GM23338 (cell line): ENCODE measurements at regions not wholly inside any gene's neighbourhood (a gene's known extent, or its start where the extent isn't known, plus 50 kb on each side); places are given as distances from the start of the nearest gene placed in this dataset.

Source experiments
- ATAC-seq: fragments of 200-7000 bp; cut with Tn5 transposase; 3 replicates; pipeline ENCODE4 v1.9.1; 2020
- DNase-seq: peaks from one replicate; pipeline ENCODE4 v3.0.0-alpha.2; 2015; ENCODE audit warnings: low spot score
- H2AFZ ChIP-seq: fragments of 200-600 bp; sonication (generic); 2 replicates; pipeline ENCODE4 v1.8.0; 2016; ENCODE audit warnings: antibody characterized with exemption, mild to moderate bottlenecking, moderate library complexity
- H3F3A ChIP-seq: fragments of 200-600 bp; sonication (generic); replicated peaks from 2 replicates; pipeline ENCODE4 v1.8.0; 2017; ENCODE audit warnings: antibody characterized with exemption, mixed run types, low read depth
- H3K27ac ChIP-seq: fragments of 200-600 bp; sonication (generic); 2 replicates; pipeline ENCODE4 v1.6.1; 2016; ENCODE audit warnings: low read depth
- H3K27me3 ChIP-seq: fragments of 200-600 bp; sonication (generic); 2 replicates; pipeline ENCODE4 v1.8.0; 2016; ENCODE audit warnings: mild to moderate bottlenecking, mixed run types, moderate library complexity; ENCODE audit not compliant: insufficient read depth
- H3K36me3 ChIP-seq: fragments of 200-600 bp; sonication (generic); 2 replicates; pipeline ENCODE4 v1.8.0; 2016; ENCODE audit warnings: mild to moderate bottlenecking; ENCODE audit not compliant: insufficient read depth
- H3K4me1 ChIP-seq: fragments of 200-600 bp; sonication (generic); 2 replicates; pipeline ENCODE4 v1.8.0; 2016; ENCODE audit warnings: mild to moderate bottlenecking, moderate library complexity; ENCODE audit not compliant: insufficient read depth
- H3K4me2 ChIP-seq: fragments of 200-600 bp; sonication (generic); 2 replicates; pipeline ENCODE4 v1.7.1; 2017; ENCODE audit warnings: mixed run types
- H3K4me3 ChIP-seq: fragments of 200-600 bp; sonication (generic); 2 replicates; pipeline ENCODE4 v1.6.1; 2016; ENCODE audit warnings: mixed run types
- H3K79me2 ChIP-seq: fragments of 200-600 bp; sonication (generic); replicated peaks from 2 replicates; pipeline ENCODE4 v1.8.0; 2017; ENCODE audit warnings: mild to moderate bottlenecking; ENCODE audit not compliant: insufficient read depth
- H3K9me2 ChIP-seq: fragments of 200-600 bp; sonication (generic); 2 replicates; pipeline ENCODE4 v1.8.0; 2017; ENCODE audit not compliant: insufficient read depth
- H4K20me1 ChIP-seq: fragments of 200-600 bp; sonication (generic); replicated peaks from 2 replicates; pipeline ENCODE4 v1.8.0; 2017; ENCODE audit warnings: mild to moderate bottlenecking; ENCODE audit not compliant: insufficient read depth
- H3K27ac Mint-ChIP-seq: 2 replicates; pipeline ENCODE4 v1.8.0; 2020; ENCODE audit warnings: inconsistent platforms, mild to moderate bottlenecking, moderate library complexity, mixed read lengths
- H3K27me3 Mint-ChIP-seq: 3 replicates; pipeline ENCODE4 v1.8.0; 2022; ENCODE audit warnings: low read depth, mild to moderate bottlenecking, moderate library complexity, mixed read lengths, inconsistent platforms; ENCODE audit not compliant: insufficient read depth, poor library complexity
- H3K36me3 Mint-ChIP-seq: 3 replicates; pipeline ENCODE4 v1.8.0; 2021; ENCODE audit warnings: low read depth, mild to moderate bottlenecking, inconsistent platforms, moderate library complexity, mixed read lengths
- H3K4me1 Mint-ChIP-seq: 3 replicates; pipeline ENCODE4 v1.8.0; 2020; ENCODE audit warnings: mild to moderate bottlenecking, inconsistent platforms, mixed read lengths
- H3K4me3 Mint-ChIP-seq: 3 replicates; pipeline ENCODE4 v1.8.0; 2021; ENCODE audit warnings: moderate library complexity, mild to moderate bottlenecking, inconsistent platforms, mixed read lengths
- H3K9me3 Mint-ChIP-seq: 3 replicates; pipeline ENCODE4 v1.8.0; 2020; ENCODE audit warnings: moderate library complexity, mild to moderate bottlenecking, inconsistent platforms, mixed read lengths
- NANOG ChIP-seq: IDR thresholded peaks from 2 replicates; pipeline ENCODE4 v1.6.1; 2016; ENCODE audit warnings: antibody characterized with exemption, borderline replicate concordance
- REST ChIP-seq: IDR thresholded peaks from one replicate; pipeline ENCODE4 v1.6.1; 2018; ENCODE audit warnings: antibody characterized with exemption; ENCODE audit not compliant: unreplicated experiment
- ZNF331 ChIP-seq: fragments of 250-450 bp; sonication (Bioruptor Pico); IDR thresholded peaks from 2 replicates; pipeline ENCODE4 v1.5.0; 2020; ENCODE audit warnings: low read depth, mild to moderate bottlenecking, moderate library complexity
- ZNF462 ChIP-seq: fragments of 250-450 bp; sonication (Bioruptor Pico); IDR thresholded peaks from 2 replicates; pipeline ENCODE4 v1.5.0; 2020; ENCODE audit warnings: mild to moderate bottlenecking, moderate library complexity

- TF ChIP-seq ZNF331 (CRISPR knock-in tag) (no peak), NANOG (no peak), ZNF462 (CRISPR knock-in tag) (no peak), REST (no peak)
- no peak for ATAC-seq
- H3K4me3 ChIP-seq = no peak overlapping the region
- no peaks in the 10 kb centered on the region for H3K4me1 ChIP-seq
- H3F3A ChIP-seq = no peaks in the 10 kb centered on the region
- Mint-ChIP-seq H3K27ac (peak overlapping the region; percentile 12; the same call in 1 of the 2 replicates), H3K4me3 (no peak overlapping the region), H3K9me3 (no peaks in the 10 kb centered on the region), H3K4me1 (peaks cover 12% of the 10 kb centered on the region), H3K36me3 (no peaks in the 10 kb centered on the region), H3K27me3 (no peaks in the 10 kb centered on the region)
- H3K36me3 ChIP-seq = no peaks in the 10 kb centered on the region
- H3K27me3 ChIP-seq = no peaks in the 10 kb centered on the region
- DNase-seq = no peak
- H2AFZ ChIP-seq = 0 out of 2 replicates have a peak overlapping the region, but pooled peaks have one; percentile 43
- H4K20me1 ChIP-seq = no peaks in the 10 kb centered on the region
- H3K9me2 ChIP-seq = peaks cover 4% of the 10 kb centered on the region; the same call in 1 of the 2 replicates
- H3K4me2 ChIP-seq = no peak overlapping the region
- no peaks in the 10 kb centered on the region for H3K79me2 ChIP-seq
- H3K27ac ChIP-seq = no peak overlapping the region
Observed at GRCh38 chr3:177838766-177839350, 641.6 kb upstream of the TBL1XR1 start.
